WTC11 (cell line): ENCODE measurements at regions not wholly inside any gene's neighbourhood (a gene's known extent, or its start where the extent isn't known, plus 50 kb on each side); places are given as distances from the start of the nearest gene placed in this dataset.

Experiments used
- ATAC-seq: fragments of 200-7000 bp; cut with Tn5 transposase; 2 replicates; pipeline ENCODE4 v1.10.0; 2021; ENCODE audit warnings: mild to moderate bottlenecking, moderate library complexity
- CTCF ChIA-PET: fragments of 300-600 bp; sonication (Branson Sonifier 250); formaldehyde crosslinking; loops from one replicate; lab custom pipeline; 2021; ENCODE audit warnings: antibody characterized with exemption; lab: Charles Lee
- POLR2A ChIA-PET: fragments of 350-600 bp; sonication (Branson Sonifier 250); formaldehyde crosslinking; loops from one replicate; lab custom pipeline; 2021; ENCODE audit warnings: antibody characterized with exemption; lab: Charles Lee
- DNase-seq: peaks from one replicate; pipeline ENCODE4 v3.0.0; 2021; ENCODE audit warnings: low spot score
- H3K27ac Mint-ChIP-seq: 2 replicates; pipeline ENCODE4 v1.8.0; 2021; ENCODE audit warnings: mixed read lengths
- H3K27me3 Mint-ChIP-seq: 2 replicates; pipeline ENCODE4 v1.8.0; 2021; ENCODE audit warnings: low read depth, mild to moderate bottlenecking, moderate library complexity, mixed read lengths
- H3K36me3 Mint-ChIP-seq: 2 replicates; pipeline ENCODE4 v1.8.0; 2021; ENCODE audit warnings: mixed read lengths
- H3K4me1 Mint-ChIP-seq: 2 replicates; pipeline ENCODE4 v1.8.0; 2022; ENCODE audit warnings: mixed read lengths
- H3K4me3 Mint-ChIP-seq: 2 replicates; pipeline ENCODE4 v1.8.0; 2021; ENCODE audit warnings: mild to moderate bottlenecking, moderate library complexity, mixed read lengths
- H3K9me3 Mint-ChIP-seq: 2 replicates; pipeline ENCODE4 v1.8.0; 2021; ENCODE audit warnings: mixed read lengths
- AFF4 ChIP-seq: sonication (generic); formaldehyde crosslinking; IDR thresholded peaks from 2 replicates; pipeline ENCODE4 v1.8.1; 2023; ENCODE audit warnings: mild to moderate bottlenecking, missing genetic modification reagents, borderline replicate concordance
- ATF6 ChIP-seq: sonication (generic); formaldehyde crosslinking; IDR thresholded peaks from 2 replicates; pipeline ENCODE4 v1.8.1; 2023; ENCODE audit warnings: mild to moderate bottlenecking, missing genetic modification reagents
- CDX4 ChIP-seq: fragments of 250-450 bp; sonication (Bioruptor Pico); IDR thresholded peaks from 2 replicates; pipeline ENCODE4 v1.9.0; 2021; ENCODE audit warnings: moderate library complexity, mild to moderate bottlenecking, inconsistent platforms, borderline replicate concordance
- CREB1 ChIP-seq: sonication (generic); formaldehyde crosslinking; IDR thresholded peaks from 2 replicates; pipeline ENCODE4 v1.8.0; 2023; ENCODE audit warnings: mild to moderate bottlenecking, missing genetic modification reagents
- CREM ChIP-seq: sonication (generic); formaldehyde crosslinking; IDR thresholded peaks from 2 replicates; pipeline ENCODE4 v1.8.1; 2022; ENCODE audit warnings: mild to moderate bottlenecking, missing genetic modification reagents, moderate library complexity
- EMX1 ChIP-seq: fragments of 250-450 bp; sonication (Bioruptor Pico); IDR thresholded peaks from 2 replicates; pipeline ENCODE4 v1.8.0; 2021; ENCODE audit warnings: mild to moderate bottlenecking
- ESRRA ChIP-seq: sonication (generic); formaldehyde crosslinking; IDR thresholded peaks from 2 replicates; pipeline ENCODE4 v1.8.1; 2022; ENCODE audit warnings: mild to moderate bottlenecking, missing genetic modification reagents, borderline replicate concordance
- FOXJ3 ChIP-seq: sonication (generic); formaldehyde crosslinking; IDR thresholded peaks from 2 replicates; pipeline ENCODE4 v1.9.0; 2021; ENCODE audit warnings: missing genetic modification reagents, mild to moderate bottlenecking, borderline replicate concordance
- FOXK1 ChIP-seq: sonication (generic); formaldehyde crosslinking; IDR thresholded peaks from 2 replicates; pipeline ENCODE4 v1.8.0; 2022; ENCODE audit warnings: mild to moderate bottlenecking, moderate library complexity, missing genetic modification reagents
- JAZF1 ChIP-seq: fragments of 250-450 bp; sonication (Bioruptor Pico); IDR thresholded peaks from 2 replicates; pipeline ENCODE4 v1.9.0; 2021; ENCODE audit warnings: moderate library complexity, mild to moderate bottlenecking, inconsistent platforms
- JUN ChIP-seq: sonication (generic); formaldehyde crosslinking; IDR thresholded peaks from 2 replicates; pipeline ENCODE4 v1.8.0; 2023; ENCODE audit warnings: mild to moderate bottlenecking, missing genetic modification reagents
- MAX ChIP-seq: sonication (generic); formaldehyde crosslinking; IDR thresholded peaks from 2 replicates; pipeline ENCODE4 v1.8.0; 2022; ENCODE audit warnings: mild to moderate bottlenecking, missing genetic modification reagents
- MLX ChIP-seq: sonication (generic); formaldehyde crosslinking; IDR thresholded peaks from 2 replicates; pipeline ENCODE4 v1.8.1; 2023; ENCODE audit warnings: mild to moderate bottlenecking, missing genetic modification reagents, moderate library complexity
- MYBL2 ChIP-seq: sonication (generic); formaldehyde crosslinking; IDR thresholded peaks from 2 replicates; pipeline ENCODE4 v1.8.1; 2023; ENCODE audit warnings: mild to moderate bottlenecking, moderate library complexity, missing genetic modification reagents
- NFYB ChIP-seq: sonication (generic); formaldehyde crosslinking; conservative IDR thresholded peaks from 2 replicates; pipeline ENCODE4 v1.8.0; 2022; ENCODE audit warnings: low read depth, missing genetic modification reagents
- RORB ChIP-seq: fragments of 250-450 bp; sonication (Bioruptor Pico); IDR thresholded peaks from 2 replicates; pipeline ENCODE4 v1.9.0; 2021; ENCODE audit warnings: mild to moderate bottlenecking
- SP1 ChIP-seq: sonication (generic); formaldehyde crosslinking; conservative IDR thresholded peaks from 2 replicates; pipeline ENCODE4 v1.8.1; 2022; ENCODE audit warnings: missing genetic modification reagents
- TEAD1 ChIP-seq: sonication (generic); formaldehyde crosslinking; IDR thresholded peaks from 2 replicates; pipeline ENCODE4 v1.8.0; 2022; ENCODE audit warnings: mild to moderate bottlenecking, missing genetic modification reagents
- TEAD4 ChIP-seq: sonication (generic); formaldehyde crosslinking; IDR thresholded peaks from 2 replicates; pipeline ENCODE4 v1.8.0; 2022; ENCODE audit warnings: mild to moderate bottlenecking, missing genetic modification reagents
- TP53 ChIP-seq: sonication (generic); formaldehyde crosslinking; IDR thresholded peaks from 2 replicates; pipeline ENCODE4 v1.8.1; 2023; ENCODE audit warnings: mild to moderate bottlenecking, missing genetic modification reagents
- ZBTB43 ChIP-seq: sonication (generic); formaldehyde crosslinking; IDR thresholded peaks from 2 replicates; pipeline ENCODE4 v1.8.1; 2023; ENCODE audit warnings: mild to moderate bottlenecking, missing genetic modification reagents
- ZNF263 ChIP-seq: sonication (generic); formaldehyde crosslinking; IDR thresholded peaks from 2 replicates; pipeline ENCODE4 v1.8.1; 2022; ENCODE audit warnings: low read depth, mild to moderate bottlenecking, moderate library complexity, missing genetic modification reagents
- ZNF416 ChIP-seq: fragments of 250-450 bp; sonication (Bioruptor Pico); IDR thresholded peaks from 2 replicates; pipeline ENCODE4 v1.9.0; 2021; ENCODE audit warnings: mild to moderate bottlenecking, inconsistent platforms
- ZNF423 ChIP-seq: fragments of 250-450 bp; sonication (Bioruptor Pico); IDR thresholded peaks from 2 replicates; pipeline ENCODE4 v2.1.2; 2022; ENCODE audit warnings: mild to moderate bottlenecking, moderate library complexity
- ZNF425 ChIP-seq: fragments of 250-450 bp; sonication (Bioruptor Pico); conservative IDR thresholded peaks from 2 replicates; pipeline ENCODE4 v1.9.0; 2021; ENCODE audit warnings: mild to moderate bottlenecking
- ZNF671 ChIP-seq: fragments of 250-450 bp; sonication (Bioruptor Pico); IDR thresholded peaks from 2 replicates; pipeline ENCODE4 v1.8.0; 2021; ENCODE audit warnings: mild to moderate bottlenecking

GRCh38 chrX:46318551-46318950 is 226.7 kb downstream of the ZNF674 start:
- H3K27ac Mint-ChIP-seq: no peak overlapping the region
- H3K4me1 Mint-ChIP-seq: peaks cover 17% of the 10 kb centered on the region
- ChIA-PET CTCF (no interaction called here), POLR2A (no interaction called here)
- ATAC-seq (no peak), DNase-seq (no peak)
- H3K36me3 Mint-ChIP-seq: no peaks in the 10 kb centered on the region
- H3K27me3 Mint-ChIP-seq: no peaks in the 10 kb centered on the region
- no peak overlapping the region for H3K4me3 Mint-ChIP-seq
- H3K9me3 Mint-ChIP-seq: no peaks in the 10 kb centered on the region
- TF ChIP-seq AFF4 (CRISPR knock-in tag) (no peak), ZNF425 (CRISPR knock-in tag) (no peak), ESRRA (CRISPR knock-in tag) (no peak), TEAD1 (CRISPR knock-in tag) (no peak), MAX (CRISPR knock-in tag) (no peak), CREB1 (CRISPR knock-in tag) (no peak), RORB (CRISPR knock-in tag) (no peak)

- ATAC-seq (no peak), DNase-seq (no peak)
- TF ChIP-seq SP1 (CRISPR knock-in tag) (no peak), JAZF1 (CRISPR knock-in tag) (no peak), CDX4 (CRISPR knock-in tag) (no peak), ZNF416 (CRISPR knock-in tag) (no peak), CREM (CRISPR knock-in tag) (no peak), ZBTB43 (CRISPR knock-in tag) (no peak), FOXJ3 (CRISPR knock-in tag) (no peak), MYBL2 (CRISPR knock-in tag) (no peak), MLX (CRISPR knock-in tag) (no peak), JUN (CRISPR knock-in tag) (no peak), ATF6 (CRISPR knock-in tag) (no peak), EMX1 (no peak), NFYB (CRISPR knock-in tag) (no peak), ZNF671 (CRISPR knock-in tag) (no peak), ZNF263 (no peak), MAX (CRISPR knock-in tag) (no peak), TP53 (CRISPR knock-in tag) (no peak), FOXK1 (CRISPR knock-in tag) (no peak), TEAD4 (CRISPR knock-in tag) (no peak), ZNF423 (no peak)
- Mint-ChIP-seq H3K4me1 (peaks cover 17% of the 10 kb centered on the region), H3K4me3 (no peak overlapping the region), H3K9me3 (no peaks in the 10 kb centered on the region), H3K27me3 (no peaks in the 10 kb centered on the region), H3K36me3 (no peaks in the 10 kb centered on the region), H3K27ac (no peak overlapping the region)
- POLR2A ChIA-PET: no interaction called here
- CTCF ChIA-PET: no interaction called here
Measured at GRCh38 chrX:46317163-46317562, 228.1 kb downstream of the ZNF674 start.
